ENCODE measurements at regions not wholly inside any gene's neighbourhood (a gene's known extent, or its start where the extent isn't known, plus 50 kb on each side); places are given as distances from the start of the nearest gene placed in this dataset.
"Not testable (repeated sequence)": the region's sequence is repeated elsewhere in the genome, so short reads cannot be mapped to it uniquely, and the experiment has no call there.

DNA sequence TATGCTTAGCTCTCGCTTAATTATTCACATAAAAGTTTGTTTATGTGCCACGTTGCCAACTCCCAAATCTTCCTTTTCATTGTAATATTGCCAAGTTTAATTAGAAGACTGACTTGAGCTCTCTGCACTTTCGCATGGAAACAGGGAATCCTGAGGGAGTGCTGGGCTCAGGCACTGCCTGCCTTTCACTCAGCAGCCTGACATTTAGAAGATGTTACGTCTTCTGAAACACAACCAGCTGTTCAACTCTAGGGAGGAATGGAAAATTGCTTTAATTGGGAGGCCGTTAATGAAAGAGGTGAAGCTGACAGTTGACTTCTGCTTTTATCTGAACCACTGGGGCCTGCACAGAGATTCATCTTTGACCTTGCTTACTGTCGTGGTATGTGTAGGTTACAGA, 77.4 kb upstream of the MTHFD1L start:
- no peak overlapping the region for H3K27ac ChIP-seq (ENCODE audit: low read length)
- peaks cover 3% of the 10 kb centered on the region for H3K9me3 ChIP-seq (replicated peaks; ENCODE audit: control insufficient read depth, low read depth, low read length)
- DNase-seq: no peak
- no peaks in the 10 kb centered on the region for H3K4me1 ChIP-seq (ENCODE audit: control insufficient read depth, insufficient read depth, low read length)
- no peaks in the 10 kb centered on the region for H3K27me3 ChIP-seq (ENCODE audit: control insufficient read depth, insufficient read depth, low read length)
- peaks cover 4% of the 10 kb centered on the region for H3K36me3 ChIP-seq (ENCODE audit: control insufficient read depth, insufficient read depth, low read length)
- WGBS (ENCODE audit: insufficient coverage): 74% methylated on average over 4 of the region's 6 CpGs
- no peak overlapping the region for H3K4me3 ChIP-seq (ENCODE audit: low read length)

DNA sequence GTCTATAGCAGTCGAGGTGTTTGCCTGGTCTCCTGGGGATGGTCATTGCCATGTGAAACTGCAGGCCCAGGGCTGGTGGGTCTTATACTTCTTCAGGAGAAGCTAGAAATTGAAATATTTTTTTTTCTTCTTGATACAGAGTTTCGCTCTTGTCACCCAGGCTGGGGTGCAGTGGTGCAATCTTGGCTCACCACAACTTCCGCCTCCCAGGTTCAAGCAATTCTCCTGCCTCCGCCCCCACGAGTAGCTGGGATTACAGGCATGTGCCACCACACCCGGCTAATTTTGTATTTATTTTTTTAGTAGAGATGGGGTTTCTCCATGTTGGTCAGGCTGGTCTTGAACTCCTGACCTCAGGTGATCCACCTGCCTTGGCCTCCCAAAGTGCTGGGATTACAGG, 75.6 kb upstream of the MTHFD1L start:
- DNase-seq; H3K27ac ChIP-seq (ENCODE audit: low read length); H3K36me3 ChIP-seq (ENCODE audit: control insufficient read depth, insufficient read depth, low read length); H3K27me3 ChIP-seq (ENCODE audit: control insufficient read depth, insufficient read depth, low read length); H3K4me3 ChIP-seq (ENCODE audit: low read length); H3K4me1 ChIP-seq (ENCODE audit: control insufficient read depth, insufficient read depth, low read length); H3K9me3 ChIP-seq (replicated peaks; ENCODE audit: control insufficient read depth, low read depth, low read length): not testable (repeated sequence)
- WGBS (ENCODE audit: insufficient coverage): 80% methylated on average over 1 of the region's 6 CpGs

DNA sequence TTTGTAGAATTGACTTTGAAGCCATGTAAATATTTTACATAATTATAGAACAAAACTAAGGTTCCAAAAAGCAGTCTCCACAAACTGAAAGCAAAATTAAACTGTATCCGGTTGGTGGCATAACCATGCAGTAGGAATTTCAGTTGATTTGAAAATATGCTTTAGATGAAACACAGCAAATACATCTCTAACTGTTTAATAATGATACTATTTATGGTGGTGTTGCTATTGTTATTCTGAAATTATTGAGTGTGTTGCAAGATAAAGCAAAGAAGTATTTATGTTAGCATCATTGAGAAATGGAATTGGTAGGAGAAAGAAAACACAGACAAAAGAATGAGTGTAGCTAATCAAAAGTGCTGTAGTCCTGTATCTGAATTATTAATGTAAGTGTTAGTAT, 73.8 kb upstream of the MTHFD1L start:
- no CpG with 5 or more reads among the region's 1 CpG for WGBS (ENCODE audit: insufficient coverage)
- Histone ChIP-seq H3K4me3 (ENCODE audit: low read length) (no peak overlapping the region), H3K4me1 (ENCODE audit: control insufficient read depth, insufficient read depth, low read length) (no peaks in the 10 kb centered on the region)

DNA sequence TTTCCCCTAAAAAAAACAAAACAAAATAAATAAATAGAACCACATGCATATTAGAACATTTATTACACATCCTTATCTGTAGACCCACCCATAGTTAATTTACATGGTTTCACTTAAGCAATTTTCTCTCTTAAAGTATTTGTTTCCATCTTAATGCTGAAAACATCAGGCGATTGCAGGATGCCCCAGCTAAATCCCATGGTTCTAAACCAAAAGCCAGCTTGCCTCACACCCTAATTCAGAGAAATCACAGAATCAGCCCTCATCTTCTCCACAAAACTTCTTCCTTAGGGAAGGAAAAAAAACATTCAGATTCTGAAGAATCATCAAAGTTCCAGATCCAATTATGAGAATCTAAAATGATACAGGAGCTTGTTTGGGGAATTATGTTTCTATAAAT, 67.6 kb upstream of the MTHFD1L start:
- Histone ChIP-seq H3K4me3 (ENCODE audit: low read length) (no peak overlapping the region), H3K36me3 (ENCODE audit: control insufficient read depth, insufficient read depth, low read length) (peaks cover 3% of the 10 kb centered on the region), H3K4me1 (ENCODE audit: control insufficient read depth, insufficient read depth, low read length) (peaks cover 4% of the 10 kb centered on the region), H3K27ac (ENCODE audit: low read length) (no peak overlapping the region), H3K9me3 (replicated peaks; ENCODE audit: control insufficient read depth, low read depth, low read length) (no peaks in the 10 kb centered on the region), H3K27me3 (ENCODE audit: control insufficient read depth, insufficient read depth, low read length) (no peaks in the 10 kb centered on the region)
- no CpG with 5 or more reads among the region's 1 CpG for WGBS (ENCODE audit: insufficient coverage)
- DNase-seq: no peak

More for the DNA sequence above, 73.8 kb upstream of the MTHFD1L start:
- Histone ChIP-seq H3K27ac (ENCODE audit: low read length) (no peak overlapping the region), H3K36me3 (ENCODE audit: control insufficient read depth, insufficient read depth, low read length) (peaks cover 7% of the 10 kb centered on the region), H3K9me3 (replicated peaks; ENCODE audit: control insufficient read depth, low read depth, low read length) (no peaks in the 10 kb centered on the region), H3K27me3 (ENCODE audit: control insufficient read depth, insufficient read depth, low read length) (no peaks in the 10 kb centered on the region)
- no peak for DNase-seq

DNA sequence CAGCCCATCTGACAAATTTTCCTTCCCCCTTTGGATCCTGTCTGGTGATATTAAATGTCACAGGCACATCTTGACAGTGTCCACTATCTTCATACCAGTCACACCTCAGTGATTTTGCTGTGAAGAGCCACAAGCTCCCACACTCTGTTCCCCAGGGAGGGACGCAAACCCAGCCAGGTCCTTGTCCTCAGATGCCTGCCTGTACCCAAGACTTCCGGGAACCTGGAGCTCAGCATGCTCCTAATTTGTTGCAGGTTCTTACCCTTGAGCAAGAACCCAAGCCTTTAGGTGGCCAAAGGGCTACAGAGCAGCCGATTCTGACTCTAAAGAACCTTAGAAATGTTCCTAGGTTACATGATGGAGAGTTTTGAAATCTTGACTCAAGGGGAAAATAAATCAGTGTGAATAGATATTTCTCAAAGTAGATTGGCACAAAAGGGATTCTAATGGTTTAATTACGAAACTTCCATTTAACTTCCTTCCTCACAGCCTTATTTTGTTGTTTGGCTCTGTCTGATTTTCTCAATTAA, 66.2 kb upstream of the MTHFD1L start:
- H3K4me1 ChIP-seq (ENCODE audit: control insufficient read depth, insufficient read depth, low read length): peaks cover 4% of the 10 kb centered on the region
- no peaks in the 10 kb centered on the region for H3K9me3 ChIP-seq (replicated peaks; ENCODE audit: control insufficient read depth, low read depth, low read length)
- no peak overlapping the region for H3K27ac ChIP-seq (ENCODE audit: low read length)
- no peak overlapping the region for H3K4me3 ChIP-seq (ENCODE audit: low read length)
- DNase-seq: no peak
- 75% methylated on average over 2 of the region's 4 CpGs for WGBS (ENCODE audit: insufficient coverage)
- H3K27me3 ChIP-seq (ENCODE audit: control insufficient read depth, insufficient read depth, low read length): no peaks in the 10 kb centered on the region
- H3K36me3 ChIP-seq (ENCODE audit: control insufficient read depth, insufficient read depth, low read length): peaks cover 3% of the 10 kb centered on the region

DNA sequence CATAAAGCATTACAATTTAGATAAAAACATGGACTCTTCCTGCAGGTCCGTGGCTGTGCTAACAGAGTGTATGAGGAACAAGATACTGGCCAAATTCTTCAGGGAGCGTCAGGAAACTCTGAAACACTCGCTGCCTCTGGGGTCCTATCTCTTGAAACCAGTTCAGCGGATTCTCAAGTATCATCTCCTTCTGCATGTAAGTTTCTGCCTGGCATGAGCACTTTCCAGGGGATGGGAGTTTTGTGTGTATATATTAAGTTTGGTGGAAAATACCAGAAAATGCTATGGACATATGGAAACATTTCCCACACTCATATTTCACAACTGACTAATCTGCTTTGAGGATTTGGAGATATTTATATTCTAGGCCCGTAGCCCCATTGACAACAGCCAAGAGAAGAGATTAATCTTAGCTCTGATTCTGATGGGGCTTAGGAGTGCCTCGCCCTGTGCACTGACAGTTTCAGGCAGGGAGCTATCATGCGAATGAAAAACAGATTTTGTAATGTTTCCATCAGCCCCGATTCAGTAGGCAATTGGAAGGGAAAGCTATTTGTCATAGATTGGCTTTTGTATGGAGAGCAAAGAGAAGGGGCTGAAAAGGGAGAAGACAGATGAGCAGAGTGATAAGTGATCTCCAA, 64.7 kb upstream of the MTHFD1L start:
- Histone ChIP-seq H3K9me3 (replicated peaks; ENCODE audit: control insufficient read depth, low read depth, low read length) (no peaks in the 10 kb centered on the region), H3K36me3 (ENCODE audit: control insufficient read depth, insufficient read depth, low read length) (peaks cover 7% of the 10 kb centered on the region), H3K27ac (ENCODE audit: low read length) (peak overlapping the region; percentile 64)

DNA sequence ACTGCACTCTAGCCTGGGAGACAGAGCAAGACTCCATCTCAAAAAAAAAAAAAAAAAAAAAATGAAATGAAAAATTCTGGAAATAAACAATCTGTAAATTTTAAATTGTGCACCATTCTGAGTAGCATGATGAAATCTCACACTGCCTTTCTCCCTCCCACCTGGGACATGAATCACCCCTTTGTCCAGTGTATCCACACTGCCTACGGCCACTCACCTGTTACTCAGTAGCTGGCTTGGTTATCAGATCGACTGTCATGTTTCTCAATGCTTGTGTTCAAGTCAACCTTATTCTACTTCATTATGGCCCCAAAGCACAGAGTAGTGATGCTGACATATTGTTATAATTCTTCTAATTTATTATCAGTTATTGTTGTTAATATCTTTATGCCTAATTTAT, 58.7 kb upstream of the MTHFD1L start:
- Histone ChIP-seq H3K27ac (ENCODE audit: low read length) (no peak overlapping the region), H3K4me3 (ENCODE audit: low read length) (no peak overlapping the region), H3K4me1 (ENCODE audit: control insufficient read depth, insufficient read depth, low read length) (peaks cover 3% of the 10 kb centered on the region), H3K9me3 (replicated peaks; ENCODE audit: control insufficient read depth, low read depth, low read length) (no peaks in the 10 kb centered on the region), H3K36me3 (ENCODE audit: control insufficient read depth, insufficient read depth, low read length) (peaks cover 21% of the 10 kb centered on the region), H3K27me3 (ENCODE audit: control insufficient read depth, insufficient read depth, low read length) (no peaks in the 10 kb centered on the region)
- no peak for DNase-seq
- WGBS (ENCODE audit: insufficient coverage): no CpG with 5 or more reads among the region's 2 CpGs

More for the DNA sequence above, 64.7 kb upstream of the MTHFD1L start:
- WGBS (ENCODE audit: insufficient coverage): 19% methylated on average over 7 of the region's 8 CpGs
- H3K4me3 ChIP-seq (ENCODE audit: low read length): no peak overlapping the region
- peak; percentile 95 for DNase-seq
- peaks cover 4% of the 10 kb centered on the region for H3K4me1 ChIP-seq (ENCODE audit: control insufficient read depth, insufficient read depth, low read length)
- no peaks in the 10 kb centered on the region for H3K27me3 ChIP-seq (ENCODE audit: control insufficient read depth, insufficient read depth, low read length)

DNA sequence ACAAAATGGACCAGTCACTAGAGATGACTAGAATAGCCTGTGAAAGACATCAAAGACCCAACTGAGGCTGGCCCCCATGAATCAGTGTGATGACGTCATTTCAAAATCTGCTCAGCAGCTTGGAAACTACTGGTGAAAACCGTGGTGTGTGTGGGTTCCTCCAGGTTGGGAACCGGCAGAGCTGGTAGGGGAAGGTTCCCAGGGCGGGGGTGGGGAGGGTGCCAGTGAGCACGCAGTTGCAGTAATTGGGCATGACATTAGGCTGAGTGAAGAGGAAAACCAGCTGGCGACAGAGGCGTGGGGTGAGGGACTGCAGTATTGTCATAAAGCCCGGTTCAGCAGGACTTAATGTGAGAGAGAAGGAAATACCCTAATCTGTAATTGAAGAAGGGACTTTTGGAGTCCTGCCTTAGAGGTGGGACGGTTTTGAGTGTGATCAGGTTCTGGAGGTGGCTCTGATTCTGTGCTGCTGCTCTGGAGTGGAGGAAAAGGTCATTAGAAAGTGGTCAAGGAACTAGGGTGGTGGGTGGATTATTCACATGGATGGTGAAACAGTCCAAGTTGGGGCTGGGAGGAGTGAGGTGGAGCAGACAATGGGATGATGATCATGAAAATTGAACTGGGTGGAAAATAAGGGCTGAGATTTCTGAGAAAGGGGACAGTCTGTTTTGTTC, 52.0 kb upstream of the MTHFD1L start:
- Histone ChIP-seq H3K27me3 (ENCODE audit: control insufficient read depth, insufficient read depth, low read length) (no peaks in the 10 kb centered on the region), H3K4me1 (ENCODE audit: control insufficient read depth, insufficient read depth, low read length) (peaks cover 21% of the 10 kb centered on the region), H3K27ac (ENCODE audit: low read length) (peak overlapping the region; percentile 80), H3K9me3 (replicated peaks; ENCODE audit: control insufficient read depth, low read depth, low read length) (no peaks in the 10 kb centered on the region), H3K36me3 (ENCODE audit: control insufficient read depth, insufficient read depth, low read length) (peaks cover 16% of the 10 kb centered on the region), H3K4me3 (ENCODE audit: low read length) (no peak overlapping the region)
- DNase-seq: peak; percentile 59
- 33% methylated on average over 9 of the region's 9 CpGs for WGBS (ENCODE audit: insufficient coverage)

DNA sequence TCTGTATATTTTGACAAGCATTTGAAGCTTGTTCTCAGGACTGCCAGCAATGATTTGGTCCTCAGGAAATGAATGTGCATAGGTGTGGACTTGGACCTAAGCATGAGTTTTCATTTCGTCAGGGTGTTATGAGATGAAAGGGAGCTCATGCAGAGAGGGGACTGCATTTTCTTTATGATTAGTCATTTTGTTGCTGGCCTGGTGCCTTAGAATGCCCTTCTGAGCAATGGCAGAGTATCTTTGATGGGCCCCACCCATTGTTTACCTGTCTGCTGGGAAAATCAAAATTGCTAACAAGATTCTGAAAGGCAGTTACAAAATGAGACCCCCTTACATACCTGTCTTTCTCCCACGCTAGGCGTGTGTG, 51.5 kb upstream of the MTHFD1L start:
- Histone ChIP-seq H3K4me1 (ENCODE audit: control insufficient read depth, insufficient read depth, low read length) (peaks cover 21% of the 10 kb centered on the region), H3K4me3 (ENCODE audit: low read length) (no peak overlapping the region), H3K27ac (ENCODE audit: low read length) (peak overlapping the region; percentile 80), H3K36me3 (ENCODE audit: control insufficient read depth, insufficient read depth, low read length) (peaks cover 14% of the 10 kb centered on the region), H3K27me3 (ENCODE audit: control insufficient read depth, insufficient read depth, low read length) (no peaks in the 10 kb centered on the region), H3K9me3 (replicated peaks; ENCODE audit: control insufficient read depth, low read depth, low read length) (no peaks in the 10 kb centered on the region)
- DNase-seq: no peak
- 40% methylated on average over 1 of the region's 3 CpGs for WGBS (ENCODE audit: insufficient coverage)

Measured in muscle of leg (tissue), 3 donors.